Progenitor cell of endocrine pancreas (in vitro differentiated cells): ENCODE measurements at regions not wholly inside any gene's neighbourhood (a gene's known extent, or its start where the extent isn't known, plus 50 kb on each side); places are given as distances from the start of the nearest gene placed in this dataset.

ENCODE experiments used
- DNase-seq: peaks from one replicate; pipeline ENCODE4 v3.0.0; 2021; ENCODE audit warnings: low spot score; ENCODE audit not compliant: unreplicated experiment
- H3K27ac Mint-ChIP-seq: 2 replicates; pipeline ENCODE4 v1.8.0; 2021; ENCODE audit warnings: mild to moderate bottlenecking, moderate library complexity, mixed read lengths
- H3K27me3 Mint-ChIP-seq: 2 replicates; pipeline ENCODE4 v1.8.0; 2021; ENCODE audit warnings: mixed read lengths
- H3K36me3 Mint-ChIP-seq: 2 replicates; pipeline ENCODE4 v1.8.0; 2022; ENCODE audit warnings: mixed read lengths; ENCODE audit not compliant: insufficient read depth
- H3K4me1 Mint-ChIP-seq: 2 replicates; pipeline ENCODE4 v1.8.0; 2021; ENCODE audit warnings: low read depth, mixed read lengths
- H3K4me3 Mint-ChIP-seq: 2 replicates; pipeline ENCODE4 v1.8.0; 2021; ENCODE audit warnings: low read depth, mild to moderate bottlenecking, moderate library complexity, mixed read lengths
- H3K9me3 Mint-ChIP-seq: 2 replicates; pipeline ENCODE4 v1.8.0; 2021; ENCODE audit warnings: low read depth, mixed read lengths
- TF ChIP-seq, protein P1 (sequence below): fragments of 200-600 bp; sonication (generic); IDR thresholded peaks from one replicate; pipeline ENCODE4 v1.5.0; 2021; ENCODE audit warnings: antibody characterized with exemption, mild to moderate bottlenecking; ENCODE audit not compliant: unreplicated experiment

DNA sequence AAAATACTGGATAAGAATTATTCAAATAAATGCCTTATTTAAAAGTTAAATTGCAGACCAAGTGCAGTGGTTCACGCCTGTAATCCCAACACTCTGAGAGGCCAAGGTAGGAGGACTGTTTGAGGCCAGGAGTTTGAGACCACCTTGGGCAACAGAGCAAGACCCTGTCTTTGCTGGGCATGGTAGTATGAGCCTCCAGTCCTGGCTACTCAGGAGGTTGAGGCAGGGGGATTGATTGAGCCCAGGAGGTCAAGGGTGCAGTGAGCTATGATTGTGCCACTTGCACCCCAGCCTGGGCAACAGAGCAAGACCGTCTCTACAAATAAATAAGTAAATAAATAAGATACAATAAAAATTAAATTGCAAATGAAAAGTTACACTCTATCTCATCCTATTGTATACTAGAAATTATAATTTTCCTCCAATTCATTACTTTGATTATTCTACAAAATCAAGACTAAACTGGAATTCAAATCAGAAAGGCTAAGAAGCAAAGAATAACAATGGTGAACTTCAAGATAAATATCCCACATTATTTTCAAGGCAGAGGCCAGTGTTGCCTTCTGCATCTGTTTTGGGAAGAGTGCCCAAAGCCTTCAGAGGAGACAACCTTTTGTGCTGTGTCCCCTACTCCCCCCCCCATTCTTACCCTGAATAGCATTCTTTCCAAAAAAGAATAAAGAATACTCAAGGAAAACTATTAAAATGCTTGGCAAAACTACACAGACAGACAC, 73.3 kb upstream of the IRF2BP2 start:
- TF ChIP-seq, protein P1, sequence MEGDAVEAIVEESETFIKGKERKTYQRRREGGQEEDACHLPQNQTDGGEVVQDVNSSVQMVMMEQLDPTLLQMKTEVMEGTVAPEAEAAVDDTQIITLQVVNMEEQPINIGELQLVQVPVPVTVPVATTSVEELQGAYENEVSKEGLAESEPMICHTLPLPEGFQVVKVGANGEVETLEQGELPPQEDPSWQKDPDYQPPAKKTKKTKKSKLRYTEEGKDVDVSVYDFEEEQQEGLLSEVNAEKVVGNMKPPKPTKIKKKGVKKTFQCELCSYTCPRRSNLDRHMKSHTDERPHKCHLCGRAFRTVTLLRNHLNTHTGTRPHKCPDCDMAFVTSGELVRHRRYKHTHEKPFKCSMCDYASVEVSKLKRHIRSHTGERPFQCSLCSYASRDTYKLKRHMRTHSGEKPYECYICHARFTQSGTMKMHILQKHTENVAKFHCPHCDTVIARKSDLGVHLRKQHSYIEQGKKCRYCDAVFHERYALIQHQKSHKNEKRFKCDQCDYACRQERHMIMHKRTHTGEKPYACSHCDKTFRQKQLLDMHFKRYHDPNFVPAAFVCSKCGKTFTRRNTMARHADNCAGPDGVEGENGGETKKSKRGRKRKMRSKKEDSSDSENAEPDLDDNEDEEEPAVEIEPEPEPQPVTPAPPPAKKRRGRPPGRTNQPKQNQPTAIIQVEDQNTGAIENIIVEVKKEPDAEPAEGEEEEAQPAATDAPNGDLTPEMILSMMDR = no peak
- no peaks in the 10 kb centered on the region for H3K27me3 Mint-ChIP-seq
- DNase-seq = no peak
- no peak overlapping the region for H3K4me3 Mint-ChIP-seq
- H3K4me1 Mint-ChIP-seq = peaks cover 3% of the 10 kb centered on the region
- H3K27ac Mint-ChIP-seq = no peak overlapping the region
- H3K36me3 Mint-ChIP-seq = peaks cover 6% of the 10 kb centered on the region
- peaks cover 9% of the 10 kb centered on the region for H3K9me3 Mint-ChIP-seq

DNA sequence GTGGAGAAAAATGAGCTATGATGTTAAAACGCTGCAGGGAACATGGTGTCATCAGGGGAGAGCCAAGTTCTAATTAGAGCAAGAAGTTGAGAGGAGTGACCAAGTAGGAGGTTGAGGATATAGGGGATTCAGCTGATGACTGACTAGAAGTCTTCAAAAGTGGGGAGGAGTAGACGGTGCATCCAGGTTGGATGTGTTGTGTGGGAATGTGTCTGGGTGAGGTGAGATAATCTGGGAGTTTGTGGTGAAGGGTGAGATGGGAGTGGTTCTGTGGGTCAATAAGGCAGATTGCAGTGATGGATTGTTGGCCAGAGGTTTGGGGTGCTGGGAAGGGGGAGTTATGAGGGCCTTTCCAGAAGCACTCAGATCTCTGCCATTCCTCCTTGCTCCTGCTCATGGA, 72.0 kb upstream of the IRF2BP2 start:
- H3K27me3 Mint-ChIP-seq = no peaks in the 10 kb centered on the region
- DNase-seq = no peak
- H3K4me1 Mint-ChIP-seq = peaks cover 3% of the 10 kb centered on the region
- TF ChIP-seq, protein P1 = no peak
- H3K9me3 Mint-ChIP-seq = peaks cover 9% of the 10 kb centered on the region
- no peak overlapping the region for H3K4me3 Mint-ChIP-seq
- peaks cover 6% of the 10 kb centered on the region for H3K36me3 Mint-ChIP-seq
- no peak overlapping the region for H3K27ac Mint-ChIP-seq

DNA sequence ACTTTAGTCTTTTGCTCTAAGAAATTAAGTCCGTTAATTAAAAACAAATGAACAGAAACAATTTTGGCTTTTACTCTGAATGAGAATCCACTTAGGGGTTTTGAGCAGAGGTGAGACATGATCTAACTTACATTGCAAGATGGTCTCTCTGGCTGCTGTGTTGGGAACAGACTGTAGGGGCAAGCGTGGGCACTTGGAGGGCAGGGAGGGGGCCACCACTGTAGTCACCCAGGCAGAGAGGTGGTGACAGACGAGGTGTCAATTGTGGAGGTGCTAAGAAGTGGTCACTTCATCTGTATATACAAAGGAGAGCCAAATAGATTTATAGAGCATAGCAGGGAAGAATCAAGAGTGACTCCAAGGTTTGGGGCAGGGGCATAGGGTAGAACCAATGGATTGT, 71.1 kb upstream of the IRF2BP2 start:
- no peak for DNase-seq
- TF ChIP-seq, protein P1 = no peak
- H3K36me3 Mint-ChIP-seq = peaks cover 5% of the 10 kb centered on the region

DNA sequence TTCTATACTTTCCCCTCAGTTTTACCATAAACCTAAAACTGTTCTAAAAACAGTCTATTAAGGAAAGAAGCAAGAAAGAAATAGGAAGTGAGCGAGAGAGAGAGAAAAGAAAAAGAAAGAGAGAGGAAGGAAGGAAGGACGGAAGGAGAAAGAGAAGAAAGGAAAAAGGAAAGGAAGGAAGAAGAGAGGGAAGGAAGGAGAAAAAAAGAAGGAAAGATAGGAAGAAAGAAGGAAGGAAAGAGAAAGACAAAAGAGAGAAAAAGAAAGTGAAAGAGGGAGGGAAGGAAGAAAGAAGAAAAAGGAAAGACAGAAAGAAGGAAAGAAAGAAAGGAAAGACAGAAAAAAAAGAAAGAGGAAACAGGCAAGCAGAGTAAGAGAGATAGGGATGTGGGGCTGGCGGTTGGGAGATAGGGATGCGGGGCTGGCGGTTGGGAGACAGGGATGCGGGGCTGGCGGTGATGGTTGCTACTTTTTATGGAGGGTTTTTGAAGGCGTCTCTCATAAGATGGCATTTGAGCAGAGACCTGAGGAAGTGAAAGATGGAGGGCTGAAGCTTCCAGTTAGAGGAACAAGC, 70.4 kb upstream of the IRF2BP2 start:
- H3K4me1 Mint-ChIP-seq = peaks cover 11% of the 10 kb centered on the region
- no peak for DNase-seq
- peaks cover under 1% of the 10 kb centered on the region for H3K36me3 Mint-ChIP-seq
- H3K27ac Mint-ChIP-seq = no peak overlapping the region
- no peaks in the 10 kb centered on the region for H3K27me3 Mint-ChIP-seq
- no peak overlapping the region for H3K4me3 Mint-ChIP-seq
- TF ChIP-seq, protein P1 = no peak
- H3K9me3 Mint-ChIP-seq = peaks cover under 1% of the 10 kb centered on the region

More for the DNA sequence above, 71.1 kb upstream of the IRF2BP2 start:
- peaks cover 8% of the 10 kb centered on the region for H3K4me1 Mint-ChIP-seq
- no peaks in the 10 kb centered on the region for H3K27me3 Mint-ChIP-seq
- H3K27ac Mint-ChIP-seq = no peak overlapping the region
- H3K4me3 Mint-ChIP-seq = no peak overlapping the region
- peaks cover 7% of the 10 kb centered on the region for H3K9me3 Mint-ChIP-seq

DNA sequence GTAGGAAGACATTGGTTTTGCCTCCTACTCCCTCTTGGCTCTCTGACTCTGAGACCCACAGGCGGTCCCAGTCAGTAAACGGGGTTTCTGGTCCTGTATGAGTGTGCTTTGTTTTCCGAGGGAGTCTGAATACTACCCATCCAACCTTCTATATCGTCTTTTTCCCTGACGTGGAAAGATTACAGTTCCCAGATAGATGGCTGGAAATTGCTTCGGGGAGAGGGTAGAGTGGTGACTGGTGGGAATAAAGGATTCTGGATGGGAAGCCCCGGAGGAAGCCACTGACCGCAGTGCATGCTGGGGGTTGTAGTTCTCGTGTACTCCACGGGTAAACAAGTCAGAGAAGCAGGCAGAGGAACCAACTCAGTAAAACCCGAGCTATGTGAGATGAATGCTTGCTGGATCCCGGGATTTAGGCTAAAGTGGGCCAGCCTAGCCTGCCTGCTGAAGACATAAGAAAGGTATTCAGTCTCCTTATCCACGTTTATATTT, 66.2 kb upstream of the IRF2BP2 start:
- Mint-ChIP-seq H3K4me1 (peaks cover 22% of the 10 kb centered on the region), H3K36me3 (no peaks in the 10 kb centered on the region), H3K9me3 (no peaks in the 10 kb centered on the region), H3K4me3 (peak overlapping the region; percentile 70), H3K27ac (peak overlapping the region; percentile 23), H3K27me3 (no peaks in the 10 kb centered on the region)
- peak; percentile 41 for DNase-seq
- TF ChIP-seq, protein P1 = no peak
